ENCODE measurements at regions not wholly inside any gene's neighbourhood (a gene's known extent, or its start where the extent isn't known, plus 50 kb on each side); places are given as distances from the start of the nearest gene placed in this dataset.
"Not testable (repeated sequence)": the region's sequence is repeated elsewhere in the genome, so short reads cannot be mapped to it uniquely, and the experiment has no call there.

DNA sequence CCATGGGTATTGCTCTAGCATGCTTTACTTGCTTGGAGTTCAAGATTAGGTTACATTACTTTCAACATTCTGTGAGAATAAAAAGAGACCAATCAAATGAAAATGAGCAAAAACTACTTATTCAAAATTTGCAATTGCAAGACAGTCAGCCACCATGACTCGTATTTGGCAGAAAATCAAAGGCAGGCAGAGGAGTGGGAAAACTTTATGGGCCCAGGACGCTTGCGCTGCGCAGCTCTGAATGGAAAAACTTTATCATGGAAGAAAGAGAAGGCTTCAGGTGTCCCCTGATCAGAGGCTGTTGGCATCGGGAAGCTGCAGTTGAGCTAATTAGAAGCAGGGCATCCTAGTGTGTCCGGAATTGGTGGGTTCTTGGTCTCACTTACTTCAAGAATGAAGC lies 250.6 kb downstream of the USP46 start:
- Histone ChIP-seq H3K9me3 (ENCODE audit: control insufficient read depth in 4 of 4, low read length in 3 of 4) (peaks cover 0 to 1% (median 0%) of the 10 kb centered on the region in 4 donors), H3K9ac (ENCODE audit: low read depth in 1 of 2, low read length in 2 of 2) (no peak overlapping the region), H3K4me3 (ENCODE audit: low read depth in 1 of 3, low read length in 3 of 3) (no peak overlapping the region), H3K36me3 (ENCODE audit: control insufficient read depth in 4 of 4, insufficient read depth in 3 of 4, low read depth in 1 of 4, low read length in 3 of 4) (no peaks in the 10 kb centered on the region), H3K27ac (ENCODE audit: low read depth in 1 of 2, low read length in 2 of 2) (no peak overlapping the region), H3K27me3 (ENCODE audit: control insufficient read depth in 4 of 4, insufficient read depth in 4 of 4, low read length in 3 of 4) (no peaks in the 10 kb centered on the region), H3K4me1 (ENCODE audit: control insufficient read depth in 4 of 4, insufficient read depth in 4 of 4, low read length in 3 of 4) (no peaks in the 10 kb centered on the region)
- DNase-seq (ENCODE audit: low spot score), result no peak
- WGBS, result 84% methylated on average over 6 of the region's 6 CpGs
- TF ChIP-seq FOXA2 (IDR thresholded peaks at IDR 0.05), result no peak
- TF ChIP-seq JUND (IDR thresholded peaks at IDR 0.05), result no peak
- TF ChIP-seq NR2F2 (IDR thresholded peaks at IDR 0.05), result no peak
- TF ChIP-seq, protein P1, sequence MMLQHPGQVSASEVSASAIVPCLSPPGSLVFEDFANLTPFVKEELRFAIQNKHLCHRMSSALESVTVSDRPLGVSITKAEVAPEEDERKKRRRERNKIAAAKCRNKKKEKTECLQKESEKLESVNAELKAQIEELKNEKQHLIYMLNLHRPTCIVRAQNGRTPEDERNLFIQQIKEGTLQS (IDR thresholded peaks at IDR 0.05), result no peak
- TF ChIP-seq, protein P2, sequence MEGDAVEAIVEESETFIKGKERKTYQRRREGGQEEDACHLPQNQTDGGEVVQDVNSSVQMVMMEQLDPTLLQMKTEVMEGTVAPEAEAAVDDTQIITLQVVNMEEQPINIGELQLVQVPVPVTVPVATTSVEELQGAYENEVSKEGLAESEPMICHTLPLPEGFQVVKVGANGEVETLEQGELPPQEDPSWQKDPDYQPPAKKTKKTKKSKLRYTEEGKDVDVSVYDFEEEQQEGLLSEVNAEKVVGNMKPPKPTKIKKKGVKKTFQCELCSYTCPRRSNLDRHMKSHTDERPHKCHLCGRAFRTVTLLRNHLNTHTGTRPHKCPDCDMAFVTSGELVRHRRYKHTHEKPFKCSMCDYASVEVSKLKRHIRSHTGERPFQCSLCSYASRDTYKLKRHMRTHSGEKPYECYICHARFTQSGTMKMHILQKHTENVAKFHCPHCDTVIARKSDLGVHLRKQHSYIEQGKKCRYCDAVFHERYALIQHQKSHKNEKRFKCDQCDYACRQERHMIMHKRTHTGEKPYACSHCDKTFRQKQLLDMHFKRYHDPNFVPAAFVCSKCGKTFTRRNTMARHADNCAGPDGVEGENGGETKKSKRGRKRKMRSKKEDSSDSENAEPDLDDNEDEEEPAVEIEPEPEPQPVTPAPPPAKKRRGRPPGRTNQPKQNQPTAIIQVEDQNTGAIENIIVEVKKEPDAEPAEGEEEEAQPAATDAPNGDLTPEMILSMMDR (IDR thresholded peaks at IDR 0.05; ENCODE audit: low read depth, low read length, missing input control), result no peak
- no peak for TF ChIP-seq TAF1 (conservative IDR thresholded peaks at IDR 0.05)
- no peak for TF ChIP-seq RAD21 (IDR thresholded peaks at IDR 0.05)
- no peak for TF ChIP-seq EGR1 (IDR thresholded peaks at IDR 0.05; ENCODE audit: low read depth in 2 of 2)
- TF ChIP-seq, protein P3, sequence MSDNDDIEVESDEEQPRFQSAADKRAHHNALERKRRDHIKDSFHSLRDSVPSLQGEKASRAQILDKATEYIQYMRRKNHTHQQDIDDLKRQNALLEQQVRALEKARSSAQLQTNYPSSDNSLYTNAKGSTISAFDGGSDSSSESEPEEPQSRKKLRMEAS (IDR thresholded peaks at IDR 0.05), result no peak
- TF ChIP-seq HNF4G (IDR thresholded peaks at IDR 0.05), result no peak
- TF ChIP-seq YY1 (IDR thresholded peaks at IDR 0.05), result no peak
- no peak for TF ChIP-seq GABPA (IDR thresholded peaks at IDR 0.05 in 1 of 2, conservative IDR thresholded peaks at IDR 0.05 in 1 of 2)
- TF ChIP-seq, protein P4, sequence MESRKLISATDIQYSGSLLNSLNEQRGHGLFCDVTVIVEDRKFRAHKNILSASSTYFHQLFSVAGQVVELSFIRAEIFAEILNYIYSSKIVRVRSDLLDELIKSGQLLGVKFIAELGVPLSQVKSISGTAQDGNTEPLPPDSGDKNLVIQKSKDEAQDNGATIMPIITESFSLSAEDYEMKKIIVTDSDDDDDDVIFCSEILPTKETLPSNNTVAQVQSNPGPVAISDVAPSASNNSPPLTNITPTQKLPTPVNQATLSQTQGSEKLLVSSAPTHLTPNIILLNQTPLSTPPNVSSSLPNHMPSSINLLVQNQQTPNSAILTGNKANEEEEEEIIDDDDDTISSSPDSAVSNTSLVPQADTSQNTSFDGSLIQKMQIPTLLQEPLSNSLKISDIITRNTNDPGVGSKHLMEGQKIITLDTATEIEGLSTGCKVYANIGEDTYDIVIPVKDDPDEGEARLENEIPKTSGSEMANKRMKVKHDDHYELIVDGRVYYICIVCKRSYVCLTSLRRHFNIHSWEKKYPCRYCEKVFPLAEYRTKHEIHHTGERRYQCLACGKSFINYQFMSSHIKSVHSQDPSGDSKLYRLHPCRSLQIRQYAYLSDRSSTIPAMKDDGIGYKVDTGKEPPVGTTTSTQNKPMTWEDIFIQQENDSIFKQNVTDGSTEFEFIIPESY (IDR thresholded peaks at IDR 0.05), result no peak
- no peak for TF ChIP-seq SP1 (IDR thresholded peaks at IDR 0.05)
- TF ChIP-seq RXRA (IDR thresholded peaks at IDR 0.05), result no peak

DNA sequence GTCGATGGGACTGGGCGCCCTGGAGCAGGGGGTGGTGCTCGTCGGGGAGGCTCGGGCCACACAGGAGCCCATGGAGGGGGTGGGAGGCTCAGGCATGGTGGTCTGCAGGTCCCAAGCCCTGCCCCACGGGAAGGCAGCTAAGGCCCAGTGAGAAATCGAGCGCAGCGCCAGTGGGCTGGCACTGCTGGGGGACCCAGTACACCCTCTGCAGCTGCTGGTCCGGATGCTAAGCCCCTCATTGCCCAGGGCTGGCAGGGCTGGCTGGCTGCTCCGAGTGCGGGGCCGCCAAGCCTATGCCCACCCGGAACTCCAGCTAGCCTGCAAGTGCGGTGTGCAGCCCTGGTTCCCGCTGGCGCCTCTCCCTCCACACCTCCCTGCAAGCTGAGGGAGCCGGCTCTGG lies 249.3 kb downstream of the USP46 start:
- H3K9ac ChIP-seq (ENCODE audit: low read depth in 1 of 2, low read length in 2 of 2); H3K9me3 ChIP-seq (ENCODE audit: control insufficient read depth in 4 of 4, low read length in 3 of 4); H3K4me3 ChIP-seq (ENCODE audit: low read depth in 1 of 3, low read length in 3 of 3); DNase-seq (ENCODE audit: low spot score); H3K4me1 ChIP-seq (ENCODE audit: control insufficient read depth in 4 of 4, insufficient read depth in 4 of 4, low read length in 3 of 4); H3K27ac ChIP-seq (ENCODE audit: low read depth in 1 of 2, low read length in 2 of 2); H3K36me3 ChIP-seq (ENCODE audit: control insufficient read depth in 4 of 4, insufficient read depth in 3 of 4, low read depth in 1 of 4, low read length in 3 of 4); H3K27me3 ChIP-seq (ENCODE audit: control insufficient read depth in 4 of 4, insufficient read depth in 4 of 4, low read length in 3 of 4): not testable (repeated sequence)
- 88% methylated on average over 18 of the region's 18 CpGs for WGBS

DNA sequence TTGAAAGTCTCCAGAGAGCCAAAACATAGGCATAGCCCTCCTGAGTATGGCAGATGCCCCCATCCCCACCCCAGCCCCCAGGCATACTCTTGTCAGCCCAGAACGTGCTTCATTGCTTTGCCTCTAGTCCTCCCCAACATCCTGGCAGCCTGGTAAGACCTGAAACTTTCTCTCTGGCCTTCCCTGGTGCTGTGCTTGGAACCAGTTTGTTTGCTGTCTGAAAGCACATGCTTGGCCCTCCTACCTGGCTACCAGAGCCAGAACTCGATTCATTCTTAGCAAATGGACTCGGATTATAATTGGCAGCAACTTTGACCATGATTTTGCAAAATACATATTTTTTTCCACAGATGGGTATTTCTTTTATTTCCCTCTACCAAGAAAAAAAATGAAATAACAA lies 248.1 kb downstream of the USP46 start:
- no peaks in the 10 kb centered on the region for H3K27me3 ChIP-seq (ENCODE audit: control insufficient read depth in 4 of 4, insufficient read depth in 4 of 4, low read length in 3 of 4)
- H3K4me1 ChIP-seq (ENCODE audit: control insufficient read depth in 4 of 4, insufficient read depth in 4 of 4, low read length in 3 of 4), result no peaks in the 10 kb centered on the region
- no peak for DNase-seq (ENCODE audit: low spot score)
- H3K27ac ChIP-seq (ENCODE audit: low read depth in 1 of 2, low read length in 2 of 2), result no peak overlapping the region
- no peak overlapping the region for H3K9ac ChIP-seq (ENCODE audit: low read depth in 1 of 2, low read length in 2 of 2)
- H3K36me3 ChIP-seq (ENCODE audit: control insufficient read depth in 4 of 4, insufficient read depth in 3 of 4, low read depth in 1 of 4, low read length in 3 of 4), result no peaks in the 10 kb centered on the region
- H3K4me3 ChIP-seq (ENCODE audit: low read depth in 1 of 3, low read length in 3 of 3), result no peak overlapping the region
- 82% methylated on average over 3 of the region's 3 CpGs for WGBS
- H3K9me3 ChIP-seq (ENCODE audit: control insufficient read depth in 4 of 4, low read length in 3 of 4), result peaks cover 0 to 1% (median 0%) of the 10 kb centered on the region in 4 donors
- no peak for TF ChIP-seq RAD21 (IDR thresholded peaks at IDR 0.05)
- TF ChIP-seq NR2F2 (IDR thresholded peaks at IDR 0.05), result no peak
- no peak for TF ChIP-seq TAF1 (conservative IDR thresholded peaks at IDR 0.05)
- TF ChIP-seq HNF4G (IDR thresholded peaks at IDR 0.05), result no peak
- TF ChIP-seq EGR1 (IDR thresholded peaks at IDR 0.05; ENCODE audit: low read depth in 2 of 2), result no peak
- TF ChIP-seq SP1 (IDR thresholded peaks at IDR 0.05), result no peak
- TF ChIP-seq, protein P2 (IDR thresholded peaks at IDR 0.05; ENCODE audit: low read depth, low read length, missing input control), result no peak
- TF ChIP-seq, protein P5, sequence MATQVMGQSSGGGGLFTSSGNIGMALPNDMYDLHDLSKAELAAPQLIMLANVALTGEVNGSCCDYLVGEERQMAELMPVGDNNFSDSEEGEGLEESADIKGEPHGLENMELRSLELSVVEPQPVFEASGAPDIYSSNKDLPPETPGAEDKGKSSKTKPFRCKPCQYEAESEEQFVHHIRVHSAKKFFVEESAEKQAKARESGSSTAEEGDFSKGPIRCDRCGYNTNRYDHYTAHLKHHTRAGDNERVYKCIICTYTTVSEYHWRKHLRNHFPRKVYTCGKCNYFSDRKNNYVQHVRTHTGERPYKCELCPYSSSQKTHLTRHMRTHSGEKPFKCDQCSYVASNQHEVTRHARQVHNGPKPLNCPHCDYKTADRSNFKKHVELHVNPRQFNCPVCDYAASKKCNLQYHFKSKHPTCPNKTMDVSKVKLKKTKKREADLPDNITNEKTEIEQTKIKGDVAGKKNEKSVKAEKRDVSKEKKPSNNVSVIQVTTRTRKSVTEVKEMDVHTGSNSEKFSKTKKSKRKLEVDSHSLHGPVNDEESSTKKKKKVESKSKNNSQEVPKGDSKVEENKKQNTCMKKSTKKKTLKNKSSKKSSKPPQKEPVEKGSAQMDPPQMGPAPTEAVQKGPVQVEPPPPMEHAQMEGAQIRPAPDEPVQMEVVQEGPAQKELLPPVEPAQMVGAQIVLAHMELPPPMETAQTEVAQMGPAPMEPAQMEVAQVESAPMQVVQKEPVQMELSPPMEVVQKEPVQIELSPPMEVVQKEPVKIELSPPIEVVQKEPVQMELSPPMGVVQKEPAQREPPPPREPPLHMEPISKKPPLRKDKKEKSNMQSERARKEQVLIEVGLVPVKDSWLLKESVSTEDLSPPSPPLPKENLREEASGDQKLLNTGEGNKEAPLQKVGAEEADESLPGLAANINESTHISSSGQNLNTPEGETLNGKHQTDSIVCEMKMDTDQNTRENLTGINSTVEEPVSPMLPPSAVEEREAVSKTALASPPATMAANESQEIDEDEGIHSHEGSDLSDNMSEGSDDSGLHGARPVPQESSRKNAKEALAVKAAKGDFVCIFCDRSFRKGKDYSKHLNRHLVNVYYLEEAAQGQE (IDR thresholded peaks at IDR 0.05), result no peak
- TF ChIP-seq FOXA2 (IDR thresholded peaks at IDR 0.05), result no peak
- TF ChIP-seq HNF4A (conservative IDR thresholded peaks at IDR 0.05), result no peak

All from liver (tissue), 8 donors.